ENCODE measurements at regions not wholly inside any gene's neighbourhood (a gene's known extent, or its start where the extent isn't known, plus 50 kb on each side); places are given as distances from the start of the nearest gene placed in this dataset.

DNA sequence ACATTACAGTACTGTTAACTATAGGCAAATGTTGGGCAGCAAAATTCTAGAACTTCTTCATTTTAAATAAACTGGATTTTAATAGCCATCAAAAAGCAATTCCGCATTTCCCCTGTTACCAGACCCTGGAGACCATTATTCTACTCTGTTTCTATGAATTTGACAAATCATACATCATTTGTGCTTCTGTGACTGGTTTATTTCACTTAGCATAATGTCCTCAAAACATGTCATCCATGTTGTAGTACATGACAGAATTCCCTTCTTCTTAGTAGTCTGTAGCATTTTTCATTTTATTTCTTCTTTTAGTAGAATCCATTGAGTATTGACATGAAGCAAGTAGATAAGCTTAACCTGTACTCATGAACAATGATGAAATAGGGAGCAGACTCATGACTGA, 59.4 kb upstream of the PPP4R3C start:
- no peak for TF ChIP-seq POLR2AphosphoS5 (IDR thresholded peaks at IDR 0.05; ENCODE audit: low read depth, low read length)
- no peak for TF ChIP-seq TAF1 (IDR thresholded peaks at IDR 0.05; ENCODE audit: low read depth, low read length)
- no peak for TF ChIP-seq POLR2A (IDR thresholded peaks at IDR 0.05; ENCODE audit: low read depth, low read length)
